ENCODE measurements at regions not wholly inside any gene's neighbourhood (a gene's known extent, or its start where the extent isn't known, plus 50 kb on each side); places are given as distances from the start of the nearest gene placed in this dataset.

DNA sequence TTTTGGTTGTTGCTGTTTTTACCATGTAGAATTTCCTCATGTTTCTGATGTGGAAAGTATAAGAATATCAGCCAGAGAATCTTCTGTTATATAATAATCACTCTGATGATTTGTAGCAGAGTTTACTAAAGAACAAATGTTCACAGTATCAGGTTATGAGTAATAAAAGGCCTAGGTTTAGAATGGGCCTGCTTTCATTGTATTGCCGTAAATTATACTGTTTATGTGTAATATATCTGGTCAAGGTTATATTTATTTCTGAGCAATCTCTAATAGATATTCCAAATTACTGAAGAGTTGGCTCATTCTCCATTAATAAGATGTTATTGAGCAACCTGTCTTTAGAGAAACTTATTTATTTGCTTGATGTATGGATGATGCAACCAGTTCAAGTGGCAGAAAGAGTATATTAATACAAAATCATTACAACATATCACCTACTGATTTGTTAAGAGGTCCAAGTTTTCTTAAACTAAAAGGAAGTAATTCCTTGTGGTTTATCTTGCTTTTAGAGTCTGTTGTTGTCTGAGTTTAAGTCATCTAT lies 649.4 kb upstream of the CXADR start:
- Histone ChIP-seq H3K9me3 (ENCODE audit: low read depth, low read length) (no peaks in the 10 kb centered on the region), H3K36me3 (ENCODE audit: insufficient read depth, low read length) (no peaks in the 10 kb centered on the region), H3K4me3 (no peak overlapping the region), H3K27ac (no peak overlapping the region), H3K9ac (ENCODE audit: insufficient read length) (no peak overlapping the region)
- TF ChIP-seq EZH2 (IDR thresholded peaks at IDR 0.05) (no peak), FOXP2 (optimal IDR thresholded peaks at IDR 0.05; ENCODE audit: control extremely low read depth, extremely low read length, insufficient read depth) (no peak), POLR2AphosphoS5 (IDR thresholded peaks at IDR 0.05; ENCODE audit: borderline replicate concordance, low read depth, low read length) (no peak)
- no peak for DNase-seq (ENCODE audit: low read depth, low spot score)

DNA sequence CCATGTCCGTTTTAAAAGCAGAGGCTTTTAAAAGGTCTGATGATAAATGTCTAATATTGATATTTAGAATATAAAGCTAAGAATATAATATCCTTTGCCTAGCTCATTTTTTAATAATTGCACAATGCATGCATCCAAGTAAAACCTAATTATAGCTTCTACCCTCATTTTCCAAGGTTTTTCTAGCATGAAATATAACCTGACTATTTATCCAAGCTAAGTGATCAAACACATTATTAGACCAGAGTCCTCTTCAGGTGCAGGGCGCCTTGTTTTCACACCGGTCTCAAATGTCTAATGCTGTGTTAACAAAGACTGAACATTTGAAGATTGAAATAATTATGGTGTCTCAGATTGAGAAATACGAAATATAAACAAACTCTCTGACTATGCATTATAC lies 648.9 kb upstream of the CXADR start:
- no peak for TF ChIP-seq EZH2 (IDR thresholded peaks at IDR 0.05)
- no peak for TF ChIP-seq FOXP2 (optimal IDR thresholded peaks at IDR 0.05; ENCODE audit: control extremely low read depth, extremely low read length, insufficient read depth)
- TF ChIP-seq POLR2AphosphoS5 (IDR thresholded peaks at IDR 0.05; ENCODE audit: borderline replicate concordance, low read depth, low read length): no peak
- Histone ChIP-seq H3K4me3 (no peak overlapping the region), H3K27ac (no peak overlapping the region), H3K9ac (ENCODE audit: insufficient read length) (no peak overlapping the region), H3K9me3 (ENCODE audit: low read depth, low read length) (no peaks in the 10 kb centered on the region), H3K36me3 (ENCODE audit: insufficient read depth, low read length) (no peaks in the 10 kb centered on the region)
- DNase-seq (ENCODE audit: low read depth, low spot score): no peak

DNA sequence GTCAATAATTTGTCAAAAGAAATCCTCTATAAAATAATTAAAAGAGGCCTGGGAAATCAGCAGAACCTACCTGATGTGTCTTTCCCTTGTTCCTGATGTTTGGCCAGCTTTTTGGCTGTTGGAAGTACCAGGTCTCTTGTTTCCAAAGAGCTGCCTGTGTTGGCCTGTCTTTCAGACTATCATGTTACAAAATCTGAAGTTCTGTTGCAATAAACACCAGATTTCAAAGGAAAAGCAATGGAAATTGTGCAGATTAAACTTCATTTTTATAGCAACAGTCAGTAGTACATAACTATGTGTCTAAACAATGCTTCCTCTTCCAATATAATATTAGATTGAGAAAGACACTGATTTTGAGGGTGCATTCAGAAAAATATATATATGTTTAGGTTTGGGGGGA lies 647.2 kb upstream of the CXADR start:
- DNase-seq (ENCODE audit: low read depth, low spot score): no peak
- TF ChIP-seq FOXP2 (optimal IDR thresholded peaks at IDR 0.05; ENCODE audit: control extremely low read depth, extremely low read length, insufficient read depth): no peak
- TF ChIP-seq POLR2AphosphoS5 (IDR thresholded peaks at IDR 0.05; ENCODE audit: borderline replicate concordance, low read depth, low read length): no peak
- TF ChIP-seq EZH2 (IDR thresholded peaks at IDR 0.05): no peak
- Histone ChIP-seq H3K36me3 (ENCODE audit: insufficient read depth, low read length) (no peaks in the 10 kb centered on the region), H3K27ac (no peak overlapping the region), H3K4me3 (no peak overlapping the region), H3K9me3 (ENCODE audit: low read depth, low read length) (no peaks in the 10 kb centered on the region), H3K9ac (ENCODE audit: insufficient read length) (no peak overlapping the region)

DNA sequence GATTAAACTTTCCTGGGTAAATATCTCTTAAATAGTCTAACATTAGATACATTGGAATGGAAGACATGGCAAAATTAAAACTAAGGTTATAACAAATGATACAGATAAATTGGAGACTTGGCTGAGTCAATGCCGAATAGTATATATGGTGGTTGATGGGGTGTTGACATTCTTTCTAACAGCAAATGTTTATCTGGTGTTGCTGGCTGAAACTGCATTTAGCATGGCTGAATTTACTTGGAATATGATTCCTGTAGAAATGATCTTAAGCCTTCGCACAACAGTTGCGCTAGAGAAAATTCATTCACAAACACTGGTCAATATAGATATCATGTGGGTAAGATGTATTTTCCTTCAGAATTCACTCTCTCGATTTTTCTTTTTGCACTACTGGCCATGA lies 646.0 kb upstream of the CXADR start:
- no peak overlapping the region for H3K27ac ChIP-seq
- no peak overlapping the region for H3K9ac ChIP-seq (ENCODE audit: insufficient read length)
- H3K9me3 ChIP-seq (ENCODE audit: low read depth, low read length): no peaks in the 10 kb centered on the region
- TF ChIP-seq FOXP2 (optimal IDR thresholded peaks at IDR 0.05; ENCODE audit: control extremely low read depth, extremely low read length, insufficient read depth): no peak
- TF ChIP-seq EZH2 (IDR thresholded peaks at IDR 0.05): no peak
- TF ChIP-seq POLR2AphosphoS5 (IDR thresholded peaks at IDR 0.05; ENCODE audit: borderline replicate concordance, low read depth, low read length): no peak
- no peak overlapping the region for H3K4me3 ChIP-seq
- DNase-seq (ENCODE audit: low read depth, low spot score): no peak
- no peaks in the 10 kb centered on the region for H3K36me3 ChIP-seq (ENCODE audit: insufficient read depth, low read length)

DNA sequence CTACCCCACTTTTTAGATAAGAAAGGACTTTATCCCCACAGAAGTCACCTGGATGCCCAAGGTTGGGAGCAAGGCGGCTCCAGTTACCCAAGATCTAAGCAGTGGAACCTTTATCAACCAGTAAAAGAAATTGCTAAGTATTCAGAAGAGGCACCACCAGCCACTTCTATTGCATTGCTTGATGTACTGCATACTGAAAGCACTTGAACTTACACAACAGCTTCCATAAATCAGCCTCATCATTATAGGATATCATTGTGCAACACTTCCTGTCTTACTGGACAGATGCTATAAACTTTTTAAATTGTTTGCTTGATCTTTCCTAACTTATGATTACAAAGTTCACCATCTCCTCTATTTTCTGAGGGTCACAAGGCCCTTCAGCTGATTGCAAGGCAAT lies 642.7 kb upstream of the CXADR start:
- Histone ChIP-seq H3K9me3 (ENCODE audit: low read depth, low read length) (no peaks in the 10 kb centered on the region), H3K27ac (no peak overlapping the region), H3K4me3 (no peak overlapping the region), H3K9ac (ENCODE audit: insufficient read length) (no peak overlapping the region), H3K36me3 (ENCODE audit: insufficient read depth, low read length) (no peaks in the 10 kb centered on the region)
- DNase-seq (ENCODE audit: low read depth, low spot score): peak; percentile 62
- TF ChIP-seq FOXP2 (optimal IDR thresholded peaks at IDR 0.05; ENCODE audit: control extremely low read depth, extremely low read length, insufficient read depth) (no peak), POLR2AphosphoS5 (IDR thresholded peaks at IDR 0.05; ENCODE audit: borderline replicate concordance, low read depth, low read length) (peak; percentile 41; the same call in 1 of the 2 replicates)

DNA sequence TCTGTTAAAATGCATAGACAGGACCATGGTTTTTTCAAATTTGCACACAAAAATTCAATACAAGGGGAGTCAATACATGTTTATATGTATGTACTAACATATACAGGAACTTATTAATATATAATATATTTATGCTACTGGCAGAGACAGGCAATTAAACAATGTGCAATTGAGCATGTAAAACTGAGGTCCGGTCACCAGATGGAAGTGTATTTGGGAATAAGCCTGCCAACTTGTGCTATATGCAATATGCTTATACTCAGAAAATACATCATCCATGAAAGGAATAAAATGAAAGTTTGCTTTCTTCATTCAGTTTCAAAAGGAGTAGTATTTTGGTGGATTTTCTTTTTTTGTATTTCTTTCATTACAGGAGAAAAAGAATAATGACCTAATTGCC lies 640.2 kb upstream of the CXADR start:
- TF ChIP-seq POLR2AphosphoS5 (IDR thresholded peaks at IDR 0.05; ENCODE audit: borderline replicate concordance, low read depth, low read length) (no peak), FOXP2 (optimal IDR thresholded peaks at IDR 0.05; ENCODE audit: control extremely low read depth, extremely low read length, insufficient read depth) (no peak), EZH2 (IDR thresholded peaks at IDR 0.05) (no peak)
- Histone ChIP-seq H3K36me3 (ENCODE audit: insufficient read depth, low read length) (no peaks in the 10 kb centered on the region), H3K27ac (peak overlapping the region; percentile 94), H3K9ac (ENCODE audit: insufficient read length) (peak overlapping the region; percentile 32), H3K9me3 (ENCODE audit: low read depth, low read length) (no peaks in the 10 kb centered on the region), H3K4me3 (peak overlapping the region; percentile 70)
- DNase-seq (ENCODE audit: low read depth, low spot score): no peak

DNA sequence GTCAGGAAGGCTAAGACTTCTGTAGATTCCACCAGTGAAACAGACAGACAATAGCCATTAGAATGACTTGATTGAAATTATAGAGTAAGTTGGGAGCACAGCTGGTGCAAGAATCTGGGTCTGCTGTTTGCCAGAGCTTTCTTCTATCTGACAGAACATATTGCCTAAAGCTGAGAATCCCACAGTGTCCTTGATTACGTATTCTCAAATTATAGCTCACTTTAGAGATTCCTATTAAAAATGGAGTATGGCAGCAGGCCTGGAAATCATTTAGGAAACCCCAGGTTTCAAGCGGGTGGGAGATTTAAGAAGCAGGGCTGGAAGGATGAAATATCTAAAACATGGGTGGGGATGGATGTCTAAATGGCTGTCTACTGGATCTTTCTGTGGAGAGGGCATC lies 639.7 kb upstream of the CXADR start:
- Histone ChIP-seq H3K9ac (ENCODE audit: insufficient read length) (peak overlapping the region; percentile 32), H3K36me3 (ENCODE audit: insufficient read depth, low read length) (no peaks in the 10 kb centered on the region), H3K27ac (peak overlapping the region; percentile 94), H3K4me3 (peak overlapping the region; percentile 70), H3K9me3 (ENCODE audit: low read depth, low read length) (no peaks in the 10 kb centered on the region)
- no peak for TF ChIP-seq EZH2 (IDR thresholded peaks at IDR 0.05)
- TF ChIP-seq FOXP2 (optimal IDR thresholded peaks at IDR 0.05; ENCODE audit: control extremely low read depth, extremely low read length, insufficient read depth): no peak
- TF ChIP-seq POLR2AphosphoS5 (IDR thresholded peaks at IDR 0.05; ENCODE audit: borderline replicate concordance, low read depth, low read length): no peak
- peak; percentile 78 for DNase-seq (ENCODE audit: low read depth, low spot score)

DNA sequence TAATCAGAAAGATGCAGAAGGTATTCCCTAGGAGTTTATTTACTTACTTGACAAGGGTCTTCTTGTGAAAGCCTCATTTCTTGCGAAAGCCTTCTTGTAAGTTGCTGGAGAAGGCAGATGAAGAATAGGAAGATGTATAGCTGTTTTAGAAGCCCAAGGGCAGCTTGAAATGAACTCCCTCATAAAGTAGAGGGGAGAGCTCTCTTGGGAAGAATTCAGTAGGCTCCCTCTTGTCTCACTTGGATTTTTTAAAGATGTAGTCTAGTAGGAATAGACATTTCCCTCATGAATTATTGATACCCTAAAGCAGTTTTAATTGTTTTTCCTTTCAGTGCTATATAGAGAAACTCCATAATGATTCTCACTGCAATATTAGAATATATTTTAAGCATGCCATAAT lies 639.2 kb upstream of the CXADR start:
- Histone ChIP-seq H3K27ac (peak overlapping the region; percentile 94), H3K36me3 (ENCODE audit: insufficient read depth, low read length) (no peaks in the 10 kb centered on the region), H3K4me3 (peak overlapping the region; percentile 70), H3K9me3 (ENCODE audit: low read depth, low read length) (no peaks in the 10 kb centered on the region), H3K9ac (ENCODE audit: insufficient read length) (peak overlapping the region; percentile 40)
- DNase-seq (ENCODE audit: low read depth, low spot score): peak; percentile 97
- TF ChIP-seq FOXP2 (optimal IDR thresholded peaks at IDR 0.05; ENCODE audit: control extremely low read depth, extremely low read length, insufficient read depth) (no peak), POLR2AphosphoS5 (IDR thresholded peaks at IDR 0.05; ENCODE audit: borderline replicate concordance, low read depth, low read length) (no peak; the same call in 1 of the 2 replicates), EZH2 (IDR thresholded peaks at IDR 0.05) (no peak)

DNA sequence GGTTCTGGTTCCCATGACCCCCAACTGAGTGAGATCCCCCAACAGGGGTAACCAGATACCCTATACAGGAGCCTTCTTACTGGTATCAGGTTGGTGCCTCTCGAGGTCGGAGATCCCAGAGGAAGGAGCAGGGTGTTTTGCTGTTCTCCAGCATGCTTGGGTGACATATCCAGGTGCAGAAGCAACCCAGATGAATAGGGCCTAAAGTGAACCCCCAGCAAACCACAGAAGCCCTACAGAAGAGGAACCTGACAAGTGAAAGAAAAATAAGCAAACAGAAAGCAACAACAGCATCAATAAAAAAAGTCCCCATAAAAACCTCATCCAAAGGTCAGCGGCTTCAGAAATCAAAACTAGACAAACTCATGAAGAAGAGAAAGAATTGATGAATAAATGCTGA lies 633.4 kb upstream of the CXADR start:
- Histone ChIP-seq H3K9ac (ENCODE audit: insufficient read length) (no peak overlapping the region), H3K27ac (no peak overlapping the region), H3K36me3 (ENCODE audit: insufficient read depth, low read length) (no peaks in the 10 kb centered on the region), H3K9me3 (ENCODE audit: low read depth, low read length) (no peaks in the 10 kb centered on the region), H3K4me3 (no peak overlapping the region)
- TF ChIP-seq FOXP2 (optimal IDR thresholded peaks at IDR 0.05; ENCODE audit: control extremely low read depth, extremely low read length, insufficient read depth) (no peak), EZH2 (IDR thresholded peaks at IDR 0.05) (no peak)
- no peak for DNase-seq (ENCODE audit: low read depth, low spot score)

Data from SK-N-MC (cell line).